GM12864 (cell line): ENCODE measurements at regions not wholly inside any gene's neighbourhood (a gene's known extent, or its start where the extent isn't known, plus 50 kb on each side); places are given as distances from the start of the nearest gene placed in this dataset.

Experiments used
- DNase-seq: peaks from one replicate; pipeline ENCODE4 v3.0.0-alpha.2; 2011; ENCODE audit warnings: low read depth
- H3K4me3 ChIP-seq: 2 replicates; pipeline ENCODE4 v1.5.1; 2011; ENCODE audit warnings: mild to moderate bottlenecking, low read depth, low read length, control low read depth
- CTCF ChIP-seq: IDR thresholded peaks from 2 replicates; pipeline ENCODE4 v1.5.1; 2011; ENCODE audit warnings: low read depth, mild to moderate bottlenecking, moderate library complexity, low read length, control low read depth, inconsistent platforms; ENCODE audit errors: missing control alignments

GRCh38 chr1:229161740-229162139, 109.2 kb upstream of the RAB4A start:
- no peak for DNase-seq
- H3K4me3 ChIP-seq: no peak overlapping the region
- no peak for TF ChIP-seq CTCF

- no peak for DNase-seq
- TF ChIP-seq CTCF: no peak
- no peak overlapping the region for H3K4me3 ChIP-seq
These were observed 107.9 kb upstream of the RAB4A start for GRCh38 chr1:229162825-229163515.

GRCh38 chr1:229164348-229164747, 106.6 kb upstream of the RAB4A start:
- no peak for TF ChIP-seq CTCF
- no peak overlapping the region for H3K4me3 ChIP-seq
- DNase-seq: no peak

- no peak overlapping the region for H3K4me3 ChIP-seq
- no peak for TF ChIP-seq CTCF
- DNase-seq: no peak
These were observed 105.8 kb upstream of the RAB4A start for GRCh38 chr1:229164836-229165735.

- no peak overlapping the region for H3K4me3 ChIP-seq
- no peak for DNase-seq
These were observed 103.6 kb upstream of the RAB4A start for GRCh38 chr1:229167318-229167717.

GRCh38 chr1:229169399-229169798, 101.5 kb upstream of the RAB4A start:
- TF ChIP-seq CTCF: no peak
- no peak for DNase-seq
- no peak overlapping the region for H3K4me3 ChIP-seq

More at GRCh38 chr1:229167318-229167717, 103.6 kb upstream of the RAB4A start:
- TF ChIP-seq CTCF: no peak

- no peak for TF ChIP-seq CTCF
- H3K4me3 ChIP-seq: no peak overlapping the region
- DNase-seq: no peak
These were observed 100.6 kb upstream of the RAB4A start for GRCh38 chr1:229170274-229170673.
